K562 (cell line): ENCODE measurements at regions not wholly inside any gene's neighbourhood (a gene's known extent, or its start where the extent isn't known, plus 50 kb on each side); places are given as distances from the start of the nearest gene placed in this dataset.

ENCODE experiments used
- ATAC-seq: fragments of 200-7000 bp; cut with Tn5 transposase; 3 replicates; pipeline ENCODE4 v1.9.1; 2020; ENCODE audit warnings: moderate library complexity
- BruUV-seq: library from RNA; stranded (reverse); fragments of 400-500 nt; replicated peaks from 2 replicates; lab custom pipeline; 2021; lab: Mats Ljungman, UMichigan
- CTCF ChIA-PET: fragments of 300-600 bp; formaldehyde crosslinking; extraction: SDS; loops from one replicate; lab custom pipeline; 2021; ENCODE audit warnings: low intra/inter-chr PET ratio; lab: Yijun Ruan, JAX
- POLR2A ChIA-PET: fragments of 300-600, 350-650 bp; sonication (Branson Sonifier 250); formaldehyde crosslinking; extraction: SDS; loops from one replicate; lab custom pipeline; 2021; ENCODE audit warnings: antibody characterized with exemption, inconsistent platforms; lab: Yijun Ruan, JAX
- DNase-seq, 4 experiments: peaks; one replicate each; pipeline versions ENCODE4 v3.0.0 to v3.0.0-alpha.2; 2011 to 2018; ENCODE audit warnings: low spot score in 3 of 4, mixed read lengths in 3 of 4; ENCODE audit errors: extremely low read depth in 1 of 4
- FAIRE-seq: peaks from 2 replicates; lab custom pipeline; 2011; peaks lifted over from hg19 to GRCh38; lab: Jason Lieb, UNC
- H2AFZ ChIP-seq: 2 replicates; pipeline ENCODE4 v1.6.0; 2011; ENCODE audit warnings: low read depth, low read length, control low read depth, inconsistent platforms
- H3K27ac ChIP-seq: fragments of 200-600 bp; 3 replicates; pipeline ENCODE4 v1.8.0; 2011; ENCODE audit warnings: low read depth, mild to moderate bottlenecking, control low read depth, inconsistent platforms, low read length, moderate library complexity, mixed read lengths; ENCODE audit errors: extremely low read depth
- H3K27me3 ChIP-seq, 2 experiments: fragments of 300-600 bp in 1 of 2; 2 replicates in 1 of 2; 3 replicates in 1 of 2; pipeline versions ENCODE4 v1.6.0 to v1.8.0; 2011; ENCODE audit warnings: inconsistent platforms in 2 of 2, low read length in 2 of 2, mild to moderate bottlenecking in 1 of 2, mixed read lengths in 1 of 2, moderate library complexity in 1 of 2; ENCODE audit not compliant: control insufficient read depth in 2 of 2, insufficient read depth in 2 of 2
- H3K36me3 ChIP-seq: fragments of 300-600 bp; 3 replicates; pipeline ENCODE4 v1.8.0; 2011; ENCODE audit warnings: mild to moderate bottlenecking, low read length, inconsistent platforms; ENCODE audit not compliant: control insufficient read depth, insufficient read depth
- H3K4me1 ChIP-seq, 2 experiments: fragments of 200-600 bp in 1 of 2; replicated peaks in 1 of 2; 2 replicates in 1 of 2; 3 replicates in 1 of 2; pipeline versions ENCODE4 v1.5.1 to v1.8.0; 2011; ENCODE audit warnings: inconsistent platforms in 2 of 2, low read length in 2 of 2, mild to moderate bottlenecking in 1 of 2, mixed read lengths in 1 of 2, moderate library complexity in 1 of 2; ENCODE audit not compliant: control insufficient read depth in 2 of 2, insufficient read depth in 2 of 2
- H3K4me2 ChIP-seq: 2 replicates; pipeline ENCODE4 v1.6.1; 2011; ENCODE audit warnings: low read length, control low read depth, inconsistent platforms, mixed read lengths; ENCODE audit not compliant: insufficient read depth
- H3K4me3 ChIP-seq: fragments of 200-600 bp; sonication (generic), shearing (Covaris generic); 2 replicates; pipeline ENCODE4 v1.5.1; 2016; ENCODE audit warnings: control low read depth, inconsistent platforms
- H3K79me2 ChIP-seq: fragments of 200-600 bp; 3 replicates; pipeline ENCODE4 v1.8.0; 2011; ENCODE audit warnings: low read length, inconsistent platforms; ENCODE audit not compliant: control insufficient read depth, insufficient read depth
- H3K9ac ChIP-seq, 2 experiments: 2 replicates each; pipeline versions ENCODE4 v1.6.0 to v1.6.1; 2011; ENCODE audit warnings: low read depth in 2 of 2, low read length in 2 of 2, control low read depth in 1 of 2, inconsistent platforms in 1 of 2, mild to moderate bottlenecking in 1 of 2, mixed read lengths in 1 of 2; ENCODE audit not compliant: insufficient read depth in 1 of 2
- H3K9me1 ChIP-seq: one replicate; pipeline ENCODE4 v1.6.0; 2011; ENCODE audit warnings: inconsistent platforms, mild to moderate bottlenecking, low read length, moderate library complexity; ENCODE audit not compliant: control insufficient read depth, insufficient read depth
- H3K9me3 ChIP-seq: replicated peaks from 2 replicates; pipeline ENCODE4 v1.5.1; 2011; ENCODE audit warnings: low read depth, low read length, inconsistent platforms; ENCODE audit not compliant: control insufficient read depth, insufficient read depth
- H4K20me1 ChIP-seq: replicated peaks from 2 replicates; pipeline ENCODE4 v1.6.1; 2011; ENCODE audit warnings: low read length, inconsistent platforms, mixed read lengths; ENCODE audit not compliant: control insufficient read depth, insufficient read depth
- ETV6 ChIP-seq, 3 experiments: fragments of 150-350 bp in 1 of 3; sonication (generic) in 1 of 3; formaldehyde crosslinking in 1 of 3; IDR thresholded peaks; 2 replicates each; pipeline versions ENCODE4 v1.6.1 to v1.8.0; 2014 to 2022; ENCODE audit warnings: borderline replicate concordance in 2 of 3, low read depth in 2 of 3, antibody characterized with exemption in 1 of 3, low read length in 1 of 3, mild to moderate bottlenecking in 1 of 3, missing genetic modification reagents in 1 of 3
- HDAC2 ChIP-seq: fragments of 450-650 bp; IDR thresholded peaks from 2 replicates; pipeline ENCODE4 v1.6.1; 2016; ENCODE audit warnings: mild to moderate bottlenecking
- NCOR1 ChIP-seq: fragments of 450-650 bp; IDR thresholded peaks from 2 replicates; pipeline ENCODE4 v1.6.1; 2016; ENCODE audit warnings: mild to moderate bottlenecking, moderate library complexity
- PPARD ChIP-seq: fragments of 250-450 bp; sonication (Bioruptor Pico); IDR thresholded peaks from 2 replicates; pipeline ENCODE4 v1.8.0; 2022; ENCODE audit warnings: inconsistent platforms, mild to moderate bottlenecking, moderate library complexity
- RBM39 ChIP-seq: fragments of 200-400 bp; formaldehyde crosslinking; optimal IDR thresholded peaks from 2 replicates; pipeline ENCODE3; 2018; ENCODE audit warnings: low read depth, low read length
- WGBS: fragments of 100-300 bp; shearing (Covaris generic); methylation state at CpG from one replicate; pipeline ENCODE4 v1.1.6; 2016; ENCODE audit warnings: low coverage, mixed read lengths; ENCODE audit not compliant: insufficient coverage; ENCODE audit errors: missing lambda C conversion rate; 5-methylcytosine and 5-hydroxymethylcytosine counted together
- in situ Hi-C: fragments of 300-500 bp; cut with MboI; formaldehyde crosslinking; loops from 4 replicates; pipeline ENCODE4 v1.15.0; 2018; ENCODE audit warnings: inconsistent platforms, mixed read lengths
- intact Hi-C: fragments of 100-400 bp; cut with micrococcal nuclease; formaldehyde crosslinking; loops from 2 replicates; pipeline ENCODE4 v1.14.2; 2022
- TF ChIP-seq, protein P1 (sequence below), 2 experiments: fragments of 450-650 bp; formaldehyde crosslinking in 1 of 2; IDR thresholded peaks; 2 replicates each; pipeline versions ENCODE4 v1.4.0 to v1.6.1; 2014 to 2020; ENCODE audit warnings: mild to moderate bottlenecking in 2 of 2, borderline replicate concordance in 1 of 2, low read depth in 1 of 2

DNA sequence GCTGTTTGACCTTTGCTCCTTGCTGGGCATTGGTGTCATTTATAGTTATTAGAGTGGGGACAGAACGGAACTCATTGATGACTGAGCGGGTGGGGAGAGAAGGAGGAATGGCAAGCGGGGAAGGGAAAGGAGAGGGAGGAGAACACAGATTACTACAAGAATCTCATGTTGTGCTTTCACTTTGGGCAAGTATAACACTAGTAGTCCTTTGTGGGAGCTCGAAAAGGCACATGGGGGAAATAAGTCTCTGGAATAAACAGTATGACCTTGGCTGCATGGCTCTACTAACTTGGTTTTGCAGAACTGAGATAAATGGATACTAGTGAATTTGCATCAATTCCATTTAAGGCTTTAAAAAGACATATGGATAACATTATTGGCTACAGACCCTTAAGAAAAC lies 161.7 kb upstream of the NABP1 start:
- Histone ChIP-seq H3K9ac (no peak overlapping the region), H2AFZ (no peak overlapping the region), H3K4me2 (no peak overlapping the region), H3K27me3 (no peaks in the 10 kb centered on the region), H3K9me3 (no peaks in the 10 kb centered on the region), H3K79me2 (no peaks in the 10 kb centered on the region), H3K36me3 (no peaks in the 10 kb centered on the region), H4K20me1 (no peaks in the 10 kb centered on the region), H3K27ac (no peak overlapping the region), H3K4me3 (no peak overlapping the region), H3K4me1 (no peaks in the 10 kb centered on the region), H3K9me1 (no peaks in the 10 kb centered on the region)
- in situ Hi-C loops (loop anchor here (25.0 kb wide), 1 partner anchor 304 kb away; no protein-coding TSS in a partner anchor), intact Hi-C loops (no loop called here)
- ChIA-PET POLR2A (interaction anchor here (0.6 kb wide), 1 partner anchor 667 kb away, joined by 3 read pairs; no protein-coding TSS in a partner anchor), CTCF (no interaction called here)
- DNase-seq (no peak), ATAC-seq (no peak), FAIRE-seq (no peak)
- 0% methylated on average over 3 of the region's 4 CpGs for WGBS
- no peak for TF ChIP-seq PPARD (CRISPR knock-in tag)
- BruUV-seq, result no TSS peak

DNA sequence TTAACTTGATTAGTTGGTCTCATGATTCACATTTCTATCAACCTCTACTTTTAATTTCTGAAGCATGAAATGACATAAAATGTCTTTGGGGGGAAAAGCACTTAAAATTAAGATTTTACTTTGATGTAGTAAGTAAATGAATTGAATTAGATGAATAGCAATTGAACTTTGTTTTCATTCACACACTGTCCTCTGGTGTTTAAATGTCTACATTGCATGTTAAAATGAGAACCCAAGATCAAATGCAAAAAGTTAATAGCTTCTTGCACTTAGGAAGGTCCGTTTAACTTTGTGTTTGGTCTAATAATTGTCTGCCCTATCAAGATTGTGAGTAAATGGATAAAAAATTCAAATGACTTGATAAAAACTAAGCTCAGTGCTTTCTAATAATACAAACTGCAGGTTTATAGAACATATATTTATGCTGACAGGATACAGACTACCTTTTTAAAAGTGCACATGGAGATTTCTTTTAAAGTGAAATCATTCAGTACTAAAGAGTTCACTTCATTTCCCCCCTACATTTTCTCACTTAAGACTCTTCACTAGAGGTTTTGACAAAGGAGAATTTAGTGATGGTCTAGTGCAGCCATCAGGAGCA lies 156.2 kb upstream of the NABP1 start:
- ATAC-seq, result no peak
- Histone ChIP-seq H4K20me1 (no peaks in the 10 kb centered on the region), H3K4me2 (no peak overlapping the region), H3K9me3 (no peaks in the 10 kb centered on the region), H2AFZ (no peak overlapping the region), H3K27ac (no peak overlapping the region), H3K36me3 (no peaks in the 10 kb centered on the region), H3K4me3 (no peak overlapping the region), H3K9me1 (no peaks in the 10 kb centered on the region), H3K79me2 (no peaks in the 10 kb centered on the region), H3K27me3 (no peaks in the 10 kb centered on the region), H3K4me1 (no peaks in the 10 kb centered on the region), H3K9ac (no peak overlapping the region)
- DNase-seq, result peak; percentile 3 to 24 (median 12)
- ChIA-PET POLR2A (no interaction called here), CTCF (interaction anchor here (0.6 to 1.2 kb wide), 3 partner anchors 12 to 357 kb away, joined by 3 to 4 read pairs (median 4); no protein-coding TSS in a partner anchor)
- FAIRE-seq, result no peak
- BruUV-seq, result no TSS peak
- intact Hi-C loops, result loop anchor here (1.0 to 5.0 kb wide), 6 partner anchors 127 to 741 kb away; no protein-coding TSS in a partner anchor
- 0% methylated on average over 1 of the region's 1 CpG for WGBS
- in situ Hi-C loops, result loop anchor here (25.0 kb wide), 1 partner anchor 309 kb away; no protein-coding TSS in a partner anchor
- TF ChIP-seq ETV6 (IDR thresholded peaks at IDR 0.05; ENCODE audit: borderline replicate concordance in 1 of 2, low read depth in 2 of 2, low read length in 1 of 2), result no peak
- TF ChIP-seq ETV6 (CRISPR knock-in tag; IDR thresholded peaks at IDR 0.05; ENCODE audit: borderline replicate concordance), result no peak
- no peak for TF ChIP-seq NCOR1
- TF ChIP-seq, protein P1, sequence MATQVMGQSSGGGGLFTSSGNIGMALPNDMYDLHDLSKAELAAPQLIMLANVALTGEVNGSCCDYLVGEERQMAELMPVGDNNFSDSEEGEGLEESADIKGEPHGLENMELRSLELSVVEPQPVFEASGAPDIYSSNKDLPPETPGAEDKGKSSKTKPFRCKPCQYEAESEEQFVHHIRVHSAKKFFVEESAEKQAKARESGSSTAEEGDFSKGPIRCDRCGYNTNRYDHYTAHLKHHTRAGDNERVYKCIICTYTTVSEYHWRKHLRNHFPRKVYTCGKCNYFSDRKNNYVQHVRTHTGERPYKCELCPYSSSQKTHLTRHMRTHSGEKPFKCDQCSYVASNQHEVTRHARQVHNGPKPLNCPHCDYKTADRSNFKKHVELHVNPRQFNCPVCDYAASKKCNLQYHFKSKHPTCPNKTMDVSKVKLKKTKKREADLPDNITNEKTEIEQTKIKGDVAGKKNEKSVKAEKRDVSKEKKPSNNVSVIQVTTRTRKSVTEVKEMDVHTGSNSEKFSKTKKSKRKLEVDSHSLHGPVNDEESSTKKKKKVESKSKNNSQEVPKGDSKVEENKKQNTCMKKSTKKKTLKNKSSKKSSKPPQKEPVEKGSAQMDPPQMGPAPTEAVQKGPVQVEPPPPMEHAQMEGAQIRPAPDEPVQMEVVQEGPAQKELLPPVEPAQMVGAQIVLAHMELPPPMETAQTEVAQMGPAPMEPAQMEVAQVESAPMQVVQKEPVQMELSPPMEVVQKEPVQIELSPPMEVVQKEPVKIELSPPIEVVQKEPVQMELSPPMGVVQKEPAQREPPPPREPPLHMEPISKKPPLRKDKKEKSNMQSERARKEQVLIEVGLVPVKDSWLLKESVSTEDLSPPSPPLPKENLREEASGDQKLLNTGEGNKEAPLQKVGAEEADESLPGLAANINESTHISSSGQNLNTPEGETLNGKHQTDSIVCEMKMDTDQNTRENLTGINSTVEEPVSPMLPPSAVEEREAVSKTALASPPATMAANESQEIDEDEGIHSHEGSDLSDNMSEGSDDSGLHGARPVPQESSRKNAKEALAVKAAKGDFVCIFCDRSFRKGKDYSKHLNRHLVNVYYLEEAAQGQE (IDR thresholded peaks at IDR 0.05; ENCODE audit: borderline replicate concordance), result peak; percentile 53; the same call in 1 of the 2 replicates
- TF ChIP-seq, protein P1 (CRISPR knock-in tag; IDR thresholded peaks at IDR 0.05; ENCODE audit: low read depth), result no peak
- no peak for TF ChIP-seq RBM39
- no peak for TF ChIP-seq HDAC2
